NOMO-1 (cell line): ENCODE measurements at regions not wholly inside any gene's neighbourhood (a gene's known extent, or its start where the extent isn't known, plus 50 kb on each side); places are given as distances from the start of the nearest gene placed in this dataset.
"Not testable (repeated sequence)": the region's sequence is repeated elsewhere in the genome, so short reads cannot be mapped to it uniquely, and the experiment has no call there.

Experiments
- DNase-seq, 2 experiments: peaks; one replicate each; lab custom pipeline; 2025; ENCODE audit not compliant: unreplicated experiment in 2 of 2; lab: John Stamatoyannopoulos, UW

GRCh38 chr6:4725136-4725760, 51.0 kb upstream of the CDYL start:
- DNase-seq, result not testable (repeated sequence)

GRCh38 chr6:4724727-4725126, 51.5 kb upstream of the CDYL start:
- not testable (repeated sequence) for DNase-seq

GRCh38 chr6:4723383-4723782, 52.8 kb upstream of the CDYL start:
- DNase-seq, result no peak

- not testable (repeated sequence) for DNase-seq
These were observed 54.8 kb upstream of the CDYL start for GRCh38 chr6:4721368-4721767.

- no peak for DNase-seq
These were observed 56.7 kb upstream of the CDYL start for GRCh38 chr6:4719491-4719890.

- no peak for DNase-seq
These were observed 58.3 kb upstream of the CDYL start for GRCh38 chr6:4717856-4718255.

- DNase-seq, result no peak
These were observed 59.1 kb upstream of the CDYL start for GRCh38 chr6:4717124-4717523.

- DNase-seq, result no peak
These were observed 61.2 kb upstream of the CDYL start for GRCh38 chr6:4714961-4715501.

GRCh38 chr6:4712291-4712690, 63.9 kb upstream of the CDYL start:
- DNase-seq, result no peak

- no peak for DNase-seq
These were observed 69.2 kb upstream of the CDYL start for GRCh38 chr6:4707011-4707410.

- DNase-seq, result no peak
These were observed 70.4 kb upstream of the CDYL start for GRCh38 chr6:4705809-4706208.

GRCh38 chr6:4703382-4703781, 72.8 kb upstream of the CDYL start:
- DNase-seq, result no peak

- DNase-seq, result no peak
These were observed 77.1 kb upstream of the CDYL start for GRCh38 chr6:4698901-4699659.

GRCh38 chr6:4693173-4693970, 82.8 kb upstream of the CDYL start:
- peak; percentile 34 to 70 for DNase-seq

GRCh38 chr6:4692664-4693063, 83.5 kb upstream of the CDYL start:
- no peak for DNase-seq

- DNase-seq, result peak; percentile 77 to 86
These were observed 87.9 kb upstream of the CDYL start for GRCh38 chr6:4687989-4688947.

GRCh38 chr6:4687656-4687988, 88.6 kb upstream of the CDYL start:
- DNase-seq, result no peak

- no peak for DNase-seq
These were observed 93.6 kb upstream of the CDYL start for GRCh38 chr6:4682431-4683097.

GRCh38 chr6:4678506-4679300, 97.5 kb upstream of the CDYL start:
- no peak for DNase-seq
